ENCODE measurements at regions not wholly inside any gene's neighbourhood (a gene's known extent, or its start where the extent isn't known, plus 50 kb on each side); places are given as distances from the start of the nearest gene placed in this dataset.

DNA sequence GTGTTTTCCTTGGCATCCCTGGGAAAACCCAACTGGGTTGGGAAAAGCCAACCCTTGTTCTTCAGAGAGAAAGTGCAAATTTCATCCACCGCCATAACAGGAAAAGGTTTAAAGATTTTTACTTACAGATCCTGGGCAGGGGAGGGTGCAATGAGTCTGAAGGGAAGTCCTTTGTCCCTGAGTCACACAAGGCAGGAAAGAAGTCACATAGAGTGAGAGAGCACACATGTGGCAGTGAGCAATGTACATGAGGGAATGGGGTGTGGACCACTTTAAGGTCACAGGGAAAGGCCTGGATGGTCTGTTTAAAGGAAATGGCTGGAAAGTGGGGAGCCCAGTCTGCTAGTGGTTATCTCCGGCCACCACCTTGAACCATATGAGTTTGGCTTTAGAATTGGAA is 248.9 kb downstream of the HS3ST1 start:
- no peaks in the 10 kb centered on the region for H3K36me3 ChIP-seq (ENCODE audit: insufficient read depth, low read length)
- H3K9me3 ChIP-seq (ENCODE audit: low read length) = no peaks in the 10 kb centered on the region
- no TSS peak for BruUV-seq (replicated peaks)
- H3K4me2 ChIP-seq (ENCODE audit: low read length) = no peak overlapping the region
- no peaks in the 10 kb centered on the region for H3K9me2 ChIP-seq (ENCODE audit: insufficient read depth, low read length)
- no peaks in the 10 kb centered on the region for H3K4me1 ChIP-seq (ENCODE audit: insufficient read depth, low read length, poor library complexity, severe bottlenecking)
- H2AFZ ChIP-seq (ENCODE audit: low read length) = no peak overlapping the region
- H3K27ac ChIP-seq (ENCODE audit: low read depth, low read length, poor library complexity, severe bottlenecking) = no peak overlapping the region
- intact Hi-C loops (cut with micrococcal nuclease; ENCODE audit: unreplicated experiment) = no loop called here
- CTCF ChIA-PET (ENCODE audit: unreplicated experiment) = no interaction called here
- TF ChIP-seq, protein P1, sequence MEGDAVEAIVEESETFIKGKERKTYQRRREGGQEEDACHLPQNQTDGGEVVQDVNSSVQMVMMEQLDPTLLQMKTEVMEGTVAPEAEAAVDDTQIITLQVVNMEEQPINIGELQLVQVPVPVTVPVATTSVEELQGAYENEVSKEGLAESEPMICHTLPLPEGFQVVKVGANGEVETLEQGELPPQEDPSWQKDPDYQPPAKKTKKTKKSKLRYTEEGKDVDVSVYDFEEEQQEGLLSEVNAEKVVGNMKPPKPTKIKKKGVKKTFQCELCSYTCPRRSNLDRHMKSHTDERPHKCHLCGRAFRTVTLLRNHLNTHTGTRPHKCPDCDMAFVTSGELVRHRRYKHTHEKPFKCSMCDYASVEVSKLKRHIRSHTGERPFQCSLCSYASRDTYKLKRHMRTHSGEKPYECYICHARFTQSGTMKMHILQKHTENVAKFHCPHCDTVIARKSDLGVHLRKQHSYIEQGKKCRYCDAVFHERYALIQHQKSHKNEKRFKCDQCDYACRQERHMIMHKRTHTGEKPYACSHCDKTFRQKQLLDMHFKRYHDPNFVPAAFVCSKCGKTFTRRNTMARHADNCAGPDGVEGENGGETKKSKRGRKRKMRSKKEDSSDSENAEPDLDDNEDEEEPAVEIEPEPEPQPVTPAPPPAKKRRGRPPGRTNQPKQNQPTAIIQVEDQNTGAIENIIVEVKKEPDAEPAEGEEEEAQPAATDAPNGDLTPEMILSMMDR (conservative IDR thresholded peaks at IDR 0.05; ENCODE audit: low read length) = no peak
- no peak for TF ChIP-seq EZH2phosphoT487 (IDR thresholded peaks at IDR 0.05; ENCODE audit: borderline replicate concordance, low read depth, low read length)
- no peak overlapping the region for H3K4me3 ChIP-seq (ENCODE audit: low read depth, low read length, poor library complexity, severe bottlenecking)
- H3K79me2 ChIP-seq (ENCODE audit: insufficient read depth, low read depth, low read length) = no peaks in the 10 kb centered on the region
- no peaks in the 10 kb centered on the region for H4K20me1 ChIP-seq (ENCODE audit: insufficient read depth, low read length)
- POLR2A ChIA-PET = no interaction called here
- no peak for DNase-seq (ENCODE audit: low spot score)

DNA sequence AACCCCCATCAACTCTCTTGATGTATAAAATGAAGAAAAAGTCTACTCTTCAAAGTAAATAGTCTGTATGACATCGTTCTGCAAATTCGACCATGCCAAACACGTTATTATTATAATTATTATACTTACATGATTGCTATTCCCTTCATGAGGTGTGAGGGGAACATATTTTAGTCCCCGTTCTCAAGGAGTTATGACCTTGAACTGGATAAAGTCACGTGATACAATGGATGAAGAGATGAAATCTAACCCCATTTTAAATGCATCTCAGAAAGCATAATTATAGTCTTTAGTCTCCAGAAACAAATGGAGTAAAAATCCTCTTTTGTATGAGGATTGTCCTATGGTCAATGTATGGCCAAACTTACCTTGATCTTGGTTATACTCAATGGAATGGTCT is 250.3 kb downstream of the HS3ST1 start:
- Histone ChIP-seq H2AFZ (ENCODE audit: low read length) (no peak overlapping the region), H4K20me1 (ENCODE audit: insufficient read depth, low read length) (no peaks in the 10 kb centered on the region), H3K4me3 (ENCODE audit: low read depth, low read length, poor library complexity, severe bottlenecking) (no peak overlapping the region), H3K27ac (ENCODE audit: low read depth, low read length, poor library complexity, severe bottlenecking) (no peak overlapping the region), H3K4me2 (ENCODE audit: low read length) (no peak overlapping the region), H3K79me2 (ENCODE audit: insufficient read depth, low read depth, low read length) (no peaks in the 10 kb centered on the region), H3K9me3 (ENCODE audit: low read length) (no peaks in the 10 kb centered on the region), H3K9me2 (ENCODE audit: insufficient read depth, low read length) (no peaks in the 10 kb centered on the region), H3K36me3 (ENCODE audit: insufficient read depth, low read length) (no peaks in the 10 kb centered on the region), H3K4me1 (ENCODE audit: insufficient read depth, low read length, poor library complexity, severe bottlenecking) (no peaks in the 10 kb centered on the region)
- TF ChIP-seq, protein P1 (conservative IDR thresholded peaks at IDR 0.05; ENCODE audit: low read length) = no peak
- TF ChIP-seq EZH2phosphoT487 (IDR thresholded peaks at IDR 0.05; ENCODE audit: borderline replicate concordance, low read depth, low read length) = no peak
- no TSS peak for BruUV-seq (replicated peaks)
- POLR2A ChIA-PET = no interaction called here
- intact Hi-C loops (cut with micrococcal nuclease; ENCODE audit: unreplicated experiment) = no loop called here
- CTCF ChIA-PET (ENCODE audit: unreplicated experiment) = no interaction called here
- no peak for DNase-seq (ENCODE audit: low spot score)

DNA sequence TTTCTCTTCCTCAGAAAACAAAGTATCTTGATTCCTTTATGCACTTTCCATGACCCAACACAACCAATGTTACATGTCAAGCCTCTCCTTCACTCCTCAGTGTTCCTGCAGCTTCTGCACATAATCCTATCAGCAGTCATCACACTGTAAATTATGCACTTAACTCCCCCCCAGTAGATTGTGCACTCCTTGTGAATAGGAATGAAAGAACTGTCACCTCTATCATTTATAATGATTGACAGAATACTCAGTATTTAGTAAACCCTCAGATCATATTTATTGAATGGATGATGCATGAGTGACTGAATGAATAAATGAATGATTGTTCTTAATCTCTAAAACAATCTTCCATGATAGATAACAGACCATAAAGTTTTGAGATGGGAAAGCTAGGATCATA is 253.3 kb downstream of the HS3ST1 start:
- Histone ChIP-seq H3K79me2 (ENCODE audit: insufficient read depth, low read depth, low read length) (no peaks in the 10 kb centered on the region), H2AFZ (ENCODE audit: low read length) (no peak overlapping the region), H3K9me2 (ENCODE audit: insufficient read depth, low read length) (no peaks in the 10 kb centered on the region), H3K4me2 (ENCODE audit: low read length) (no peak overlapping the region), H3K4me1 (ENCODE audit: insufficient read depth, low read length, poor library complexity, severe bottlenecking) (no peaks in the 10 kb centered on the region), H4K20me1 (ENCODE audit: insufficient read depth, low read length) (no peaks in the 10 kb centered on the region), H3K36me3 (ENCODE audit: insufficient read depth, low read length) (no peaks in the 10 kb centered on the region), H3K9me3 (ENCODE audit: low read length) (no peaks in the 10 kb centered on the region), H3K27ac (ENCODE audit: low read depth, low read length, poor library complexity, severe bottlenecking) (no peak overlapping the region), H3K4me3 (ENCODE audit: low read depth, low read length, poor library complexity, severe bottlenecking) (no peak overlapping the region)
- no TSS peak for BruUV-seq (replicated peaks)
- intact Hi-C loops (cut with micrococcal nuclease; ENCODE audit: unreplicated experiment) = no loop called here
- POLR2A ChIA-PET = interaction anchor here (0.5 kb wide), 1 partner anchor 694 kb away, joined by 5 read pairs; no protein-coding TSS in a partner anchor
- DNase-seq (ENCODE audit: low spot score) = no peak
- CTCF ChIA-PET (ENCODE audit: unreplicated experiment) = no interaction called here
- TF ChIP-seq, protein P1 (conservative IDR thresholded peaks at IDR 0.05; ENCODE audit: low read length) = no peak
